ENCODE measurements at regions not wholly inside any gene's neighbourhood (a gene's known extent, or its start where the extent isn't known, plus 50 kb on each side); places are given as distances from the start of the nearest gene placed in this dataset.

DNA sequence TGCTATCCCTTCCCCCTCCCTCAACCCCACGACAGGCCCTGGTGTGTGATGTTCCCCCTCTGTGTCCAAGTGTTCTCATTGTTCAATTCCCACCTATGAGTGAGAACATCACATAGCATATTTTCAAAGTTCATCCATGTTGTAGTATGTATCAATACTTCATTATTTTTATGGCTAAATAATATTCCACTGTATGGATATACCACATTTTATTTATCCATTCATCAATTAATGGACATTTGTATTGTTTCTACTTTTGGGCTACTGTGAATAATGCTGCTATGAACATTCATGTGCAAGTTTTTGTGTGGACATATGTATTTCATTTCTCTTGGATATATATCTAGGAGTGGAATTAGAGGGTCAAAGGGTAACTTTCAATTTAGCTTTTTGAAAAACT is 58.7 kb upstream of the ARMC2 start:
- no peaks in the 10 kb centered on the region for H3K4me1 ChIP-seq
- H3K4me3 ChIP-seq: no peak overlapping the region
- in situ Hi-C loops (cut with MboI; ENCODE audit: low pct_ligation_motif_present in 1 of 4, low pct_unique_long_range_greater_than_20kb in 1 of 4, low sequenced_read_pairs in 3 of 4): loop anchor here in 1 of 4 donors (10.0 kb wide), 1 partner anchor 245 kb away; no protein-coding TSS in a partner anchor
- DNase-seq: no peak
- WGBS, 2 donors (ENCODE audit: low coverage in 1 of 2): 90 to 91% methylated on average over 1 of the region's 1 CpG
- no peaks in the 10 kb centered on the region for H3K36me3 ChIP-seq
- TF ChIP-seq POLR2A (IDR thresholded peaks at IDR 0.05): no peak
- no peak for TF ChIP-seq EP300 (IDR thresholded peaks at IDR 0.05; ENCODE audit: low read depth)
- TF ChIP-seq POLR2AphosphoS5 (IDR thresholded peaks at IDR 0.05): no peak
- TF ChIP-seq, protein P1, sequence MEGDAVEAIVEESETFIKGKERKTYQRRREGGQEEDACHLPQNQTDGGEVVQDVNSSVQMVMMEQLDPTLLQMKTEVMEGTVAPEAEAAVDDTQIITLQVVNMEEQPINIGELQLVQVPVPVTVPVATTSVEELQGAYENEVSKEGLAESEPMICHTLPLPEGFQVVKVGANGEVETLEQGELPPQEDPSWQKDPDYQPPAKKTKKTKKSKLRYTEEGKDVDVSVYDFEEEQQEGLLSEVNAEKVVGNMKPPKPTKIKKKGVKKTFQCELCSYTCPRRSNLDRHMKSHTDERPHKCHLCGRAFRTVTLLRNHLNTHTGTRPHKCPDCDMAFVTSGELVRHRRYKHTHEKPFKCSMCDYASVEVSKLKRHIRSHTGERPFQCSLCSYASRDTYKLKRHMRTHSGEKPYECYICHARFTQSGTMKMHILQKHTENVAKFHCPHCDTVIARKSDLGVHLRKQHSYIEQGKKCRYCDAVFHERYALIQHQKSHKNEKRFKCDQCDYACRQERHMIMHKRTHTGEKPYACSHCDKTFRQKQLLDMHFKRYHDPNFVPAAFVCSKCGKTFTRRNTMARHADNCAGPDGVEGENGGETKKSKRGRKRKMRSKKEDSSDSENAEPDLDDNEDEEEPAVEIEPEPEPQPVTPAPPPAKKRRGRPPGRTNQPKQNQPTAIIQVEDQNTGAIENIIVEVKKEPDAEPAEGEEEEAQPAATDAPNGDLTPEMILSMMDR (IDR thresholded peaks at IDR 0.05): no peak
- intact Hi-C loops (cut with DNase I; ENCODE audit: low total_unique reads): no loop called here
- no peaks in the 10 kb centered on the region for H3K9me3 ChIP-seq
- H3K27me3 ChIP-seq: no peaks in the 10 kb centered on the region
- H3K27ac ChIP-seq: no peak overlapping the region

- H3K4me3 ChIP-seq: no peak overlapping the region
- no peak overlapping the region for H3K27ac ChIP-seq
- H3K36me3 ChIP-seq: no peaks in the 10 kb centered on the region
- no peaks in the 10 kb centered on the region for H3K9me3 ChIP-seq
- no peaks in the 10 kb centered on the region for H3K27me3 ChIP-seq
- peaks cover 0 to 3% (median 0%) of the 10 kb centered on the region in 4 donors for H3K4me1 ChIP-seq
- in situ Hi-C loops (cut with MboI; ENCODE audit: low pct_ligation_motif_present in 1 of 4, low pct_unique_long_range_greater_than_20kb in 1 of 4, low sequenced_read_pairs in 3 of 4): no loop called here
- intact Hi-C loops (cut with DNase I; ENCODE audit: low total_unique reads): no loop called here
- TF ChIP-seq POLR2AphosphoS5 (IDR thresholded peaks at IDR 0.05) (no peak), EP300 (IDR thresholded peaks at IDR 0.05; ENCODE audit: low read depth) (no peak), POLR2A (IDR thresholded peaks at IDR 0.05) (no peak)
- TF ChIP-seq, protein P1 (IDR thresholded peaks at IDR 0.05): no peak
- no peak for DNase-seq
Measured at GRCh38 chr6:108791700-108792099, 56.5 kb upstream of the ARMC2 start.

- DNase-seq: no peak
- TF ChIP-seq POLR2AphosphoS5 (IDR thresholded peaks at IDR 0.05): no peak
- TF ChIP-seq POLR2A (IDR thresholded peaks at IDR 0.05): no peak
- TF ChIP-seq, protein P1 (IDR thresholded peaks at IDR 0.05): no peak
- TF ChIP-seq EP300 (IDR thresholded peaks at IDR 0.05; ENCODE audit: low read depth): no peak
- H3K36me3 ChIP-seq: no peaks in the 10 kb centered on the region
- H3K4me1 ChIP-seq: peaks cover 0 to 3% (median 0%) of the 10 kb centered on the region in 4 donors
- no peak overlapping the region for H3K27ac ChIP-seq
- H3K9me3 ChIP-seq: no peaks in the 10 kb centered on the region
- in situ Hi-C loops (cut with MboI; ENCODE audit: low pct_ligation_motif_present in 1 of 4, low pct_unique_long_range_greater_than_20kb in 1 of 4, low sequenced_read_pairs in 3 of 4): no loop called here
- 73% methylated on average over 3 to 5 of the region's 5 CpGs for WGBS, 2 donors (ENCODE audit: low coverage in 1 of 2)
- H3K4me3 ChIP-seq: no peak overlapping the region
- intact Hi-C loops (cut with DNase I; ENCODE audit: low total_unique reads): no loop called here
- H3K27me3 ChIP-seq: no peaks in the 10 kb centered on the region
Measured at GRCh38 chr6:108793516-108794251, 54.5 kb upstream of the ARMC2 start.

GRCh38 chr6:108795122-108795521 is 53.1 kb upstream of the ARMC2 start:
- no peak for DNase-seq
- no peak overlapping the region for H3K27ac ChIP-seq
- in situ Hi-C loops (cut with MboI; ENCODE audit: low pct_ligation_motif_present in 1 of 4, low pct_unique_long_range_greater_than_20kb in 1 of 4, low sequenced_read_pairs in 3 of 4) (no loop called here), intact Hi-C loops (cut with DNase I; ENCODE audit: low total_unique reads) (no loop called here)
- WGBS, 2 donors (ENCODE audit: low coverage in 1 of 2): 82 to 87% methylated on average over 3 of the region's 3 CpGs
- no peaks in the 10 kb centered on the region for H3K36me3 ChIP-seq
- H3K27me3 ChIP-seq: no peaks in the 10 kb centered on the region
- TF ChIP-seq POLR2A (IDR thresholded peaks at IDR 0.05) (no peak), EP300 (IDR thresholded peaks at IDR 0.05; ENCODE audit: low read depth) (no peak), POLR2AphosphoS5 (IDR thresholded peaks at IDR 0.05) (no peak)
- TF ChIP-seq, protein P1 (IDR thresholded peaks at IDR 0.05): no peak
- H3K4me1 ChIP-seq: peaks cover 0 to 3% (median 0%) of the 10 kb centered on the region in 4 donors
- no peaks in the 10 kb centered on the region for H3K9me3 ChIP-seq
- no peak overlapping the region for H3K4me3 ChIP-seq

Measured in transverse colon (tissue), 4 donors.